ENCODE measurements at regions not wholly inside any gene's neighbourhood (a gene's known extent, or its start where the extent isn't known, plus 50 kb on each side); places are given as distances from the start of the nearest gene placed in this dataset.

- DNase-seq, result no peak
- no peak overlapping the region for H3K27ac Mint-ChIP-seq
- no peak overlapping the region for H3K4me2 ChIP-seq (replicated peaks; ENCODE audit: low read depth, low read length, poor library complexity, severe bottlenecking)
- no peaks in the 10 kb centered on the region for H3K27me3 Mint-ChIP-seq
- H3K36me3 ChIP-seq (replicated peaks in 1 of 2; ENCODE audit: control extremely low read depth in 1 of 2, control insufficient read depth in 1 of 2, extremely low read depth in 1 of 2, insufficient read depth in 2 of 2, low read length in 1 of 2), result no peaks in the 10 kb centered on the region
- peaks cover 2% of the 10 kb centered on the region for H3K9me3 Mint-ChIP-seq (ENCODE audit: insufficient read depth)
- no peaks in the 10 kb centered on the region for H3K9me3 ChIP-seq (ENCODE audit: control extremely low read depth in 1 of 3, control insufficient read depth in 2 of 3, insufficient read depth in 1 of 3, low read length in 2 of 3)
- no peaks in the 10 kb centered on the region for H3K4me1 ChIP-seq (ENCODE audit: control insufficient read depth in 2 of 2, insufficient read depth in 2 of 2, low read length in 2 of 2)
- CTCF ChIA-PET, result no interaction called here
- no peak for ATAC-seq (ENCODE audit: low read depth)
- no peaks in the 10 kb centered on the region for H3K4me1 Mint-ChIP-seq
- no peaks in the 10 kb centered on the region for H3K27me3 ChIP-seq (replicated peaks in 1 of 4; ENCODE audit: control extremely low read depth in 1 of 4, control insufficient read depth in 3 of 4, insufficient read depth in 4 of 4, low read length in 3 of 4)
- no peaks in the 10 kb centered on the region for H4K20me1 ChIP-seq (ENCODE audit: control insufficient read depth, insufficient read depth, low read length, poor library complexity, severe bottlenecking)
- no peak overlapping the region for H3K27ac ChIP-seq (ENCODE audit: low read length in 2 of 2)
- no peak overlapping the region for H3K4me3 Mint-ChIP-seq
- TF ChIP-seq CTCF (IDR thresholded peaks at IDR 0.05) (no peak), EZH2 (IDR thresholded peaks at IDR 0.05; ENCODE audit: borderline replicate concordance, insufficient read depth, low read depth, low read length, poor library complexity, severe bottlenecking) (no peak)
- intact Hi-C loops (cut with micrococcal nuclease), result no loop called here
- no peak overlapping the region for H3K4me3 ChIP-seq (ENCODE audit: control extremely low read depth in 1 of 5, extremely low read depth in 1 of 5, insufficient read depth in 1 of 5, low read depth in 2 of 5, low read length in 4 of 5)
- H3K79me2 ChIP-seq (ENCODE audit: control insufficient read depth, insufficient read depth, low read length), result no peaks in the 10 kb centered on the region
- WGBS (ENCODE audit: insufficient coverage), result 100% methylated on average over 1 of the region's 1 CpG
- no peak overlapping the region for H2AFZ ChIP-seq (ENCODE audit: insufficient read depth, low read depth, low read length, poor library complexity, severe bottlenecking)
- H3K9ac ChIP-seq (ENCODE audit: low read length), result no peak overlapping the region
- POLR2A ChIA-PET, result no interaction called here
Observed at GRCh38 chr3:164231718-164232117, 846.6 kb downstream of the SI start.

- no peak for ATAC-seq (ENCODE audit: low read depth)
- no peak overlapping the region for H3K27ac ChIP-seq (ENCODE audit: low read length in 2 of 2)
- no peaks in the 10 kb centered on the region for H3K4me1 Mint-ChIP-seq
- CTCF ChIA-PET, result no interaction called here
- no peaks in the 10 kb centered on the region for H3K4me1 ChIP-seq (ENCODE audit: control insufficient read depth in 2 of 2, insufficient read depth in 2 of 2, low read length in 2 of 2)
- H2AFZ ChIP-seq (ENCODE audit: insufficient read depth, low read depth, low read length, poor library complexity, severe bottlenecking), result no peak overlapping the region
- POLR2A ChIA-PET, result no interaction called here
- WGBS (ENCODE audit: insufficient coverage), result 79% methylated on average over 3 of the region's 3 CpGs
- no peak for DNase-seq
- no peak overlapping the region for H3K4me3 Mint-ChIP-seq
- no peaks in the 10 kb centered on the region for H4K20me1 ChIP-seq (ENCODE audit: control insufficient read depth, insufficient read depth, low read length, poor library complexity, severe bottlenecking)
- no peaks in the 10 kb centered on the region for H3K27me3 ChIP-seq (replicated peaks in 1 of 4; ENCODE audit: control extremely low read depth in 1 of 4, control insufficient read depth in 3 of 4, insufficient read depth in 4 of 4, low read length in 3 of 4)
- TF ChIP-seq CTCF (IDR thresholded peaks at IDR 0.05) (no peak), EZH2 (IDR thresholded peaks at IDR 0.05; ENCODE audit: borderline replicate concordance, insufficient read depth, low read depth, low read length, poor library complexity, severe bottlenecking) (no peak)
- no peaks in the 10 kb centered on the region for H3K27me3 Mint-ChIP-seq
- H3K9ac ChIP-seq (ENCODE audit: low read length), result no peak overlapping the region
- no peaks in the 10 kb centered on the region for H3K36me3 ChIP-seq (replicated peaks in 1 of 2; ENCODE audit: control extremely low read depth in 1 of 2, control insufficient read depth in 1 of 2, extremely low read depth in 1 of 2, insufficient read depth in 2 of 2, low read length in 1 of 2)
- peaks cover 0 to 5% (median 0%) of the 10 kb centered on the region in 3 donors for H3K9me3 ChIP-seq (ENCODE audit: control extremely low read depth in 1 of 3, control insufficient read depth in 2 of 3, insufficient read depth in 1 of 3, low read length in 2 of 3)
- H3K79me2 ChIP-seq (ENCODE audit: control insufficient read depth, insufficient read depth, low read length), result no peaks in the 10 kb centered on the region
- H3K27ac Mint-ChIP-seq, result no peak overlapping the region
- no peak overlapping the region for H3K4me3 ChIP-seq (ENCODE audit: control extremely low read depth in 1 of 5, extremely low read depth in 1 of 5, insufficient read depth in 1 of 5, low read depth in 2 of 5, low read length in 4 of 5)
- no peak overlapping the region for H3K4me2 ChIP-seq (replicated peaks; ENCODE audit: low read depth, low read length, poor library complexity, severe bottlenecking)
- intact Hi-C loops (cut with micrococcal nuclease), result no loop called here
- peaks cover 2% of the 10 kb centered on the region for H3K9me3 Mint-ChIP-seq (ENCODE audit: insufficient read depth)
Observed at GRCh38 chr3:164230385-164231094, 847.8 kb downstream of the SI start.

Data from B cell (primary cell).